SKM-1 treated with dmso at 0.1 percent for 144 hours (cell line): ENCODE measurements at regions not wholly inside any gene's neighbourhood (a gene's known extent, or its start where the extent isn't known, plus 50 kb on each side); places are given as distances from the start of the nearest gene placed in this dataset.
"Not testable (repeated sequence)": the region's sequence is repeated elsewhere in the genome, so short reads cannot be mapped to it uniquely, and the experiment has no call there.

ENCODE experiments used
- DNase-seq: peaks from one replicate; lab custom pipeline; 2025; ENCODE audit not compliant: unreplicated experiment; lab: John Stamatoyannopoulos, UW

- no peak for DNase-seq
Observed at GRCh38 chr21:28877318-28877884, 115.3 kb downstream of the LTN1 start.

GRCh38 chr21:28875078-28875477 is 117.6 kb downstream of the LTN1 start:
- no peak for DNase-seq

DNA sequence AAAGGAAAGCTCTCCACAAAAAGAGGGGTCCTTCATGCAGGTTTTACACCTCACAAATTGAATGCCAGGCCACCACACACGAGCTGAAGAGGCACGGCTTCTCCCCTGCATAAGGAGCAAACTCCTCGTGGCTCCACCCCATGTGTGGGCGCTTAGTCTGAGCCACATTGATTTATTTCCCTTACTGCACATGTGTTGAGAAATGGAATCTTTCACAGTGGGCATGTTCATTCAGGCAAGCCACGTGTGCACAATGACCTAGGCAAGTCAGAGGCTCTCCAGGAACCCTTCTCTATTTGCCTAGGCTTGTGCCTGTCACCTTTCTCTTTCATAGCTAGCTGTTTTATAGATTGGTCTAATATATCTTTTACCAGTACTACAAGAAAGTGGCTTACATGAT is 120.5 kb downstream of the LTN1 start:
- no peak for DNase-seq

- DNase-seq: no peak
Observed at GRCh38 chr21:28871388-28872010, 121.2 kb downstream of the LTN1 start.

DNA sequence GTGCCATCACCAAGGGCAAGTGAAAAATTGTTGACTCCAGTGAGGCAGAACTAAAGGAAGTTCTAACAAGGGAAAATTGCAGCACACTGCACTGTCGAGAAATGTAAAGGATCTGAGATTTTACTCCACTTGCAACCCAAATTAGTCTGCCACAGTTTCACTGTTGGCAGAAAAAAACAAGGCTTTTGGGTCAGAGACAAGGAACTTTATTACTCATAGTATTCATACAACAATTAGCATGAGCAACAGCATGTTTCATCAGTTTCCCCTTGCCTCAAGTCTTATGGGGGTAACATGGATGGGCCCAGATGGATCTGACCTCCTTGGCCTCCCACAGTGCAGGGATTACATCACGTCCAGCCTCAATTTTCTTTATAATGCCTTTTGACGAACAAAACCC is 125.3 kb downstream of the LTN1 start:
- no peak for DNase-seq

- DNase-seq: no peak
Observed at GRCh38 chr21:28865488-28866186, 127.0 kb downstream of the LTN1 start.

GRCh38 chr21:28858424-28858823 is 134.3 kb downstream of the LTN1 start:
- DNase-seq: no peak

GRCh38 chr21:28857752-28858151 is 134.9 kb downstream of the LTN1 start:
- DNase-seq: no peak

DNA sequence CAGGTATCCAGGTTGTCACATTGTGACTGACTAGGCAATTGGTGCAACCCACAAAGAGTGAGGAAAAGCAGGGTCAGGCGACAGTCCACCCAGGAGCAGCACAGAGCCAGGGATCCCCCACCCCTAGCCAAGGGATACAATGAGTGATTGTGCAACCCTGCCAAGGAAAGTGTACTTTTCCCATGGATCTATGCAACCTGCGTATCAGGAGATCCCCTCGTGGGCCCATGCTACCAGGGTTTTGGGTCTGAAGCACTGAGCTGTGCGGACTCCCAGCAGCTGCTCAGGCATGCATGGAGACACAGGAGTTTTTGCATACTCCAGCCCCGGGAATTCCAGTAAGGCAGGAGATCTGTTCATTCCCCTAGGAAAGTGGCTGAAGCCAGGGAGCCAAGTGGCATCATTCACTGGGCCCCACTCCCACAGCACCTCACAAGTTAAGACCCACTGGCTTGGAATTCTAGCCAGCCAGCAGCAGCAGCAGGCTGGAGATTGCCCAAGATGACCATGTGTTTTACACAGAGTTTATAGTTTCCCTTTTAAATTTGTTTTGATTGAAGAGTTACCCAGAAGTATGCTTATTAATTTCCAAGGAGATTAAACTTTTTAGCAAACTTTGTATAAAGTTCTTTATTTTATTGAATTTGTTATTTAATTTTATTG is 136.0 kb downstream of the LTN1 start:
- DNase-seq: no peak

DNA sequence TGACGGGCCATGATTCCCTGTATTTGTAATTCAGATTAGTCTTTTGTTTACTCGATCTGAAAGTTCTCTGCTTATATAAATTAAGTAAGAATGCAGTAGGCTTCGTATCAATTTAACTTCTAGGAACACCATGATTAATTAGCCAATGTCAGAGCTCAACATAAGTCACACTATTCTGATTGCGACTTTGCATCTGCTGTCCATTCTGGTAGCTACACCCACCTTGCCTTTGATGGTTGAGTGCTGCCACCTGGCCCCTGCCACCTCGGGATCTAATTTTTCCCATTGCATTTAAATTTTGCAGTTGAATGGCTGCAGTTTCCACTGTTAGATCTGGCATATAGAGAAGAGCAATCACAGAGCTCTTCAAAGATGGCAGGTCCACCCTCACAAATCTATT is 140.0 kb downstream of the LTN1 start:
- DNase-seq: no peak

GRCh38 chr21:28851645-28852044 is 141.0 kb downstream of the LTN1 start:
- DNase-seq: no peak

DNA sequence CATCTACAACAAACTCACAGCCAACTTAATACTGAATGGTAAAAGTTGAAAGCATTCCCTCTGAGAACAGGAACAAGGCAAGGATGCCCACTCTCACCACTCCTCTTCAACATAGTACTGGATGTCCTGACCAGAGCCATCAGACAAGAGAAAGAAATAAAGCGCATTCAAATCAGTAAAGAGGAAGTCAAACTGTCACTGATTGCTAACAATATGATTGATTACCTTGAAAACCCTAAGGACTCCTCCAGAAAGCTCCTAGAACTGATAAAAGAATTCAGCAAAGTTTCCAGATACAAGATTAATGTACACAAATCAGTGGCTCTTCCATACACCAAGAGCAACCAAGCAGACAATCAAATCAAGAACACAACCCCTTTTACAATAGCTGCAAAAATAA is 153.4 kb downstream of the LTN1 start:
- DNase-seq: not testable (repeated sequence)

DNA sequence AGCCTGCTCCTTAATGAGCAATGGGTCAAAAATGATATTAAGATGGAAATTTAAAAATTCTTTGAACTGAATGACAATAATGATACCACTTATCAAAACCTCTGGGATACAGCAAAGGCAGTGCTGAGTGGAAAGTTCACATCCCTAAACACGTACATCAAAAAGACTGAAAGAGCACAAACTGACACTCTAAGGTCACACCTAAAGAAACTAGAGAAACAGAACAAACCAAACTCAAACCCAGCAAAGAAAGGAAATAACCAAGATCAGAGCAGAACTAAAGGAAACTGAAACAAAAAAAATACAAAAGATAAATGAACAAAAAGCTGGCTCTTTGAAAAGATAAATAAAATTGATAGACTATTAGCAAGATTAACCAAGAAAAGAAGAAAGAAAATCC is 155.3 kb downstream of the LTN1 start:
- not testable (repeated sequence) for DNase-seq

DNA sequence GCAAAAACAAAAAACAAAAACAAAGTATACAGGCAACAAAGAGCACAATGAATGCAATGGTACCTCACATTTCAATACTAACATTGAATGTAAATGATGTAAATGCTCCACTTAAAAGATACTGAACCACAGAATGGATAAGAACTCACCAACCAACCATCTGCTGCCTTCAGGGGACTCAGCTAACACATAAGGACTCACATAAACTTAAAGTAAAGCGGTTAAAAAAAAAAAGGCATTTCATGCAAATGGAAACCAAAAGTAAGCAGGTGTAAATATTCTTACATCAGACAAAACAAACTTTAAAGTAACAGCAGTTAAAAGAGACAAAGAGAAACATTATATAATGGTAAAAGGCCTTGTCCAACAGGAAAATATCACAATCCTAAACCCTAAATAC is 156.1 kb downstream of the LTN1 start:
- not testable (repeated sequence) for DNase-seq

- no peak for DNase-seq
Observed at GRCh38 chr21:28834335-28835238, 158.1 kb downstream of the LTN1 start.

DNA sequence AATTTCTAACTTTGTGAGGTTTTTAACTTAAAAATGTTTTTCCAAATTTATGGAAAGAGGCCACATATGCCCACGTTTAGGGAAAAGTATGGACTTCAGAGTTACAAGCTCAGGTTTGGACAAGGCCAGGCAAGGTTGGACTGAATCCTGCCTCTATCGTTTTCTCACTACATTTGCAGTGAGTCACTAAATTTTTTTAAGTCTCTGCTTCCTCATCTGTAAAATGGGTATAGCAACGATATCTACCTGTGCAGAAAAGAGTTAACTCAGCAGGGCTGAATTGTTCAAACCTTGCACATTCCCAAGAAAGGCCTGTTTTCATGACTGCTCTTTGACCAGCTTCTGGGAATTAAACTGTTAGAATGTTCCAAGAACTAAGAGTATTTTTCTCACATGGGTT is 159.1 kb downstream of the LTN1 start:
- no peak for DNase-seq

DNA sequence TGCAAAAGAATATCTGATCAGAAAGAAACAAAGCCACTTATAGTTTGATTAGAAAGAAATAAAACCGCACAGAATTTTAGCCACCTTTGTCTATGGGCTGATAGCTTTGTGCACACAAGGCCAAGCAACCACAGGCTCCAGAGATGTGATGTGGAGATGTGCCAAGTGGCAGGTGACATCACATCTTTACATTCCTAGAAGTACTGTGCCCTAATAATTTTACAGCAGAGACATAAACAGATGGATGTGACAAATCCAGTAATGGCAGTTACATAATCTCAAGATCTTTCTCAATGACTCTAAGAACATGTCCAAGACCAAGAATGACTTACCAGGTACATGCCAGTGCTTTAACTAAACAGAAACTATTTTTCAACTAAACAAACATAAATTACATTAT is 159.5 kb downstream of the LTN1 start:
- DNase-seq: no peak

DNA sequence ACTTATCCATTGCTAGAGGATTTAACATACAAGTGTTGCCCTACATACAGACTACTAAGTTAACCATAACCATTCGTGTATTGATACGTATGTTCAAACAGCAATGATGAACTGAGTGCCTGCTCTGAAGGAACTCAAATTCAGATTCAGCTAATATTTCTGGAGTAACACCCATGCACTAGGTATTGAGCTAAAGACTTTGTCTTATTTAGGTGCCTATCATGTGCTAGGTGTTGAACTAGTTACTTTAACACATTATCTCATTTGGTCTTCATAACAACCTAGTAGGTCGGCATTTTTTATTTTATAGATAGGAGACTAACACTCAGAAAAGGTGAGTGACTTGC is 160.0 kb downstream of the LTN1 start:
- DNase-seq: no peak

- DNase-seq: no peak
Observed at GRCh38 chr21:28832013-28832714, 160.5 kb downstream of the LTN1 start.

DNA sequence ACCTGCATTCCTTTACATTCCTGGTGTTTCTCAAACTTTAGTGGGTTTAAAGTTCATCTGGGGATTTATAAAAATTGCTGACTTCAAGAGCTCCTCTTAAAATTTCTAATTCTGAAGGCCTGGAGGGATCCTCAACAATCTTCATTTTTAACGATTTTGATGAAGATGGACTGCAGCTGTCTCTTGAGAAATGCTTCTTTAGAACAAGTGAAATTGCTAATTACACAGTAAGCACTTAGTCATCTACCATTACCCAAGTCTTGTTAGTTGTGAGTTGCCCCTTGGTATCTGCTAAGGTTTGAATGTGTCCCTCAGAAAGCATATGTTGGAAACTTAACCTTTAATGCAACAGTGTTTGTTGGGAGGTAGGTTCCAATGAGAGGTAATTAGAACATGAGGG is 163.7 kb downstream of the LTN1 start:
- DNase-seq: no peak

GRCh38 chr21:28828021-28828420 is 164.7 kb downstream of the LTN1 start:
- DNase-seq: no peak
